Stimulated activated CD4-positive, alpha-beta T cell treated with anti-CD3 and anti-CD28 coated beads, Interleukin-4, amount 100 ng/mL, for 24 hours (primary cell): ENCODE measurements at regions not wholly inside any gene's neighbourhood (a gene's known extent, or its start where the extent isn't known, plus 50 kb on each side); places are given as distances from the start of the nearest gene placed in this dataset.

Experiments
- DNase-seq: peaks from one replicate; pipeline ENCODE4 v3.0.0-alpha.2; 2020

- DNase-seq = no peak
Observed at GRCh38 chr13:74324338-74324737, 190.1 kb upstream of the KLF12 start.

GRCh38 chr13:74322562-74322961, 188.4 kb upstream of the KLF12 start:
- DNase-seq = no peak

- DNase-seq = no peak
Observed at GRCh38 chr13:74320282-74320681, 186.1 kb upstream of the KLF12 start.

- no peak for DNase-seq
Observed at GRCh38 chr13:74316547-74316946, 182.3 kb upstream of the KLF12 start.

- no peak for DNase-seq
Observed at GRCh38 chr13:74306496-74306895, 172.3 kb upstream of the KLF12 start.

GRCh38 chr13:74305876-74306275, 171.7 kb upstream of the KLF12 start:
- DNase-seq = no peak

GRCh38 chr13:74301258-74301935, 167.2 kb upstream of the KLF12 start:
- no peak for DNase-seq

GRCh38 chr13:74300162-74300561, 166.0 kb upstream of the KLF12 start:
- no peak for DNase-seq

- DNase-seq = no peak
Observed at GRCh38 chr13:74299721-74300120, 165.5 kb upstream of the KLF12 start.

GRCh38 chr13:74298923-74299322, 164.7 kb upstream of the KLF12 start:
- no peak for DNase-seq

- DNase-seq = peak; percentile 44
Observed at GRCh38 chr13:74289861-74290773, 155.9 kb upstream of the KLF12 start.

GRCh38 chr13:74289107-74289506, 154.9 kb upstream of the KLF12 start:
- no peak for DNase-seq

- peak; percentile 6 for DNase-seq
Observed at GRCh38 chr13:74288361-74288911, 154.2 kb upstream of the KLF12 start.

- peak; percentile 79 for DNase-seq
Observed at GRCh38 chr13:74287724-74288169, 153.5 kb upstream of the KLF12 start.

GRCh38 chr13:74280795-74281490, 146.7 kb upstream of the KLF12 start:
- no peak for DNase-seq

GRCh38 chr13:74280093-74280794, 146.0 kb upstream of the KLF12 start:
- no peak for DNase-seq

- no peak for DNase-seq
Observed at GRCh38 chr13:74278901-74279300, 144.7 kb upstream of the KLF12 start.

- no peak for DNase-seq
Observed at GRCh38 chr13:74274916-74275315, 140.7 kb upstream of the KLF12 start.

- DNase-seq = no peak
Observed at GRCh38 chr13:74273581-74273980, 139.4 kb upstream of the KLF12 start.

- no peak for DNase-seq
Observed at GRCh38 chr13:74272826-74273225, 138.6 kb upstream of the KLF12 start.

GRCh38 chr13:74270018-74270417, 135.8 kb upstream of the KLF12 start:
- no peak for DNase-seq

- no peak for DNase-seq
Observed at GRCh38 chr13:74266861-74267260, 132.7 kb upstream of the KLF12 start.

- no peak for DNase-seq
Observed at GRCh38 chr13:74266309-74266708, 132.1 kb upstream of the KLF12 start.
